Smooth muscle cell (in vitro differentiated cells): ENCODE measurements at regions not wholly inside any gene's neighbourhood (a gene's known extent, or its start where the extent isn't known, plus 50 kb on each side); places are given as distances from the start of the nearest gene placed in this dataset.

Experiments
- DNase-seq: peaks from one replicate; lab custom pipeline; 2025; ENCODE audit not compliant: unreplicated experiment; lab: John Stamatoyannopoulos, UW
- H2AFZ ChIP-seq: fragments of 200-600 bp; sonication (generic); 2 replicates; pipeline ENCODE4 v1.6.0; 2016; ENCODE audit warnings: antibody characterized with exemption, low read depth, mild to moderate bottlenecking
- H3F3A ChIP-seq: fragments of 200-600 bp; sonication (generic); 2 replicates; pipeline ENCODE4 v1.6.0; 2017; ENCODE audit warnings: antibody characterized with exemption, low read depth
- H3K27ac ChIP-seq: fragments of 200-600 bp; sonication (generic); 2 replicates; pipeline ENCODE4 v1.5.1; 2016; ENCODE audit warnings: low read depth, mild to moderate bottlenecking
- H3K27me3 ChIP-seq: fragments of 200-600 bp; sonication (generic); 2 replicates; pipeline ENCODE4 v1.6.1; 2016; ENCODE audit warnings: low read depth, mild to moderate bottlenecking
- H3K36me3 ChIP-seq: fragments of 200-600 bp; sonication (generic); 2 replicates; pipeline ENCODE4 v1.5.1; 2016; ENCODE audit warnings: low read depth
- H3K4me1 ChIP-seq: fragments of 200-600 bp; sonication (generic); 2 replicates; pipeline ENCODE4 v1.5.1; 2016; ENCODE audit warnings: low read depth
- H3K4me2 ChIP-seq: fragments of 200-600 bp; sonication (generic); 2 replicates; pipeline ENCODE4 v1.6.0; 2016; ENCODE audit warnings: mild to moderate bottlenecking
- H3K4me3 ChIP-seq: fragments of 200-600 bp; sonication (generic); 2 replicates; pipeline ENCODE4 v1.5.1; 2016; ENCODE audit warnings: mild to moderate bottlenecking
- H3K79me2 ChIP-seq: fragments of 200-600 bp; sonication (generic); 2 replicates; pipeline ENCODE4 v1.6.0; 2016; ENCODE audit warnings: low read depth, mild to moderate bottlenecking
- H3K9ac ChIP-seq: fragments of 200-600 bp; sonication (generic); 2 replicates; pipeline ENCODE4 v1.6.0; 2016; ENCODE audit warnings: low read depth
- H3K9me3 ChIP-seq: fragments of 200-600 bp; sonication (generic); replicated peaks from 2 replicates; pipeline ENCODE4 v1.5.1; 2016; ENCODE audit warnings: low read depth
- H4K20me1 ChIP-seq: fragments of 200-600 bp; sonication (generic); 2 replicates; pipeline ENCODE4 v1.6.0; 2016; ENCODE audit warnings: low read depth
- WGBS: methylation state at CpG from one replicate; pipeline ENCODE4 v1.1.7; 2016; ENCODE audit warnings: low lambda C conversion rate; 5-methylcytosine and 5-hydroxymethylcytosine counted together
- TF ChIP-seq, protein P1 (sequence below): fragments of 200-600 bp; sonication (generic); IDR thresholded peaks from 2 replicates; pipeline ENCODE4 v1.5.1; 2017; ENCODE audit warnings: borderline replicate concordance, mild to moderate bottlenecking, antibody characterized with exemption; ENCODE audit not compliant: insufficient read depth, poor library complexity, severe bottlenecking

DNA sequence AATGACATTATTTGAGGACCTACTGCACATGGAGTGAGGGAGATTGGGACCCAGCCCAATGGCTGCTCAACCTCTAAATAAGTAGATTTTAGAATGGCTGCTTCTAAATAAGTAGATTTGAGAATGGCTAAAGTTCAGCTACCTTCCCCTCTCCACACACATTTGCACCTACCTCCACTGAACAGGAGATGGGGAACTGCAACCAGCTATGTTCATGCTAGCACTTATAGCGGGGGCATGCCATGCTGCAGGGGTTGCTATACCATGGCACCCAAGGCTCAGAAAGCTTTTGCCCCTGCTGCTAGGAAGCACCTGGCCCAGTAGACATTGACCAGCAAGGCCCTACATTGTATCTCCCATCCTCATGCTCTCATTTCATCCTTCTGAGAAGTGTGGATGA lies 70.2 kb upstream of the MAOA start:
- Histone ChIP-seq H3K4me3 (no peak overlapping the region), H3K79me2 (no peaks in the 10 kb centered on the region), H3K36me3 (no peaks in the 10 kb centered on the region), H3K27ac (no peak overlapping the region), H3K4me2 (no peak overlapping the region), H3K4me1 (no peaks in the 10 kb centered on the region), H3K9ac (no peak overlapping the region), H4K20me1 (no peaks in the 10 kb centered on the region), H3K9me3 (no peaks in the 10 kb centered on the region), H3K27me3 (no peaks in the 10 kb centered on the region), H3F3A (no peaks in the 10 kb centered on the region), H2AFZ (no peak overlapping the region)
- 95% methylated on average over 1 of the region's 1 CpG for WGBS
- no peak for DNase-seq
- TF ChIP-seq, protein P1, sequence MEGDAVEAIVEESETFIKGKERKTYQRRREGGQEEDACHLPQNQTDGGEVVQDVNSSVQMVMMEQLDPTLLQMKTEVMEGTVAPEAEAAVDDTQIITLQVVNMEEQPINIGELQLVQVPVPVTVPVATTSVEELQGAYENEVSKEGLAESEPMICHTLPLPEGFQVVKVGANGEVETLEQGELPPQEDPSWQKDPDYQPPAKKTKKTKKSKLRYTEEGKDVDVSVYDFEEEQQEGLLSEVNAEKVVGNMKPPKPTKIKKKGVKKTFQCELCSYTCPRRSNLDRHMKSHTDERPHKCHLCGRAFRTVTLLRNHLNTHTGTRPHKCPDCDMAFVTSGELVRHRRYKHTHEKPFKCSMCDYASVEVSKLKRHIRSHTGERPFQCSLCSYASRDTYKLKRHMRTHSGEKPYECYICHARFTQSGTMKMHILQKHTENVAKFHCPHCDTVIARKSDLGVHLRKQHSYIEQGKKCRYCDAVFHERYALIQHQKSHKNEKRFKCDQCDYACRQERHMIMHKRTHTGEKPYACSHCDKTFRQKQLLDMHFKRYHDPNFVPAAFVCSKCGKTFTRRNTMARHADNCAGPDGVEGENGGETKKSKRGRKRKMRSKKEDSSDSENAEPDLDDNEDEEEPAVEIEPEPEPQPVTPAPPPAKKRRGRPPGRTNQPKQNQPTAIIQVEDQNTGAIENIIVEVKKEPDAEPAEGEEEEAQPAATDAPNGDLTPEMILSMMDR: no peak

- Histone ChIP-seq H2AFZ (no peak overlapping the region), H3K36me3 (no peaks in the 10 kb centered on the region), H3K27me3 (no peaks in the 10 kb centered on the region), H3K9me3 (no peaks in the 10 kb centered on the region), H4K20me1 (no peaks in the 10 kb centered on the region), H3K4me1 (no peaks in the 10 kb centered on the region), H3K4me3 (no peak overlapping the region), H3F3A (no peaks in the 10 kb centered on the region), H3K27ac (no peak overlapping the region), H3K4me2 (no peak overlapping the region), H3K9ac (no peak overlapping the region), H3K79me2 (no peaks in the 10 kb centered on the region)
- TF ChIP-seq, protein P1: no peak
- WGBS: 74% methylated on average over 2 of the region's 2 CpGs
- no peak for DNase-seq
Observed at GRCh38 chrX:43586830-43587229, 69.3 kb upstream of the MAOA start.

GRCh38 chrX:43589735-43590134 lies 66.4 kb upstream of the MAOA start:
- Histone ChIP-seq H3K27me3 (no peaks in the 10 kb centered on the region), H3K36me3 (no peaks in the 10 kb centered on the region), H3F3A (no peaks in the 10 kb centered on the region), H3K9ac (no peak overlapping the region), H3K4me2 (no peak overlapping the region), H3K4me3 (no peak overlapping the region), H3K9me3 (no peaks in the 10 kb centered on the region), H4K20me1 (no peaks in the 10 kb centered on the region), H3K4me1 (no peaks in the 10 kb centered on the region), H3K79me2 (no peaks in the 10 kb centered on the region), H3K27ac (no peak overlapping the region), H2AFZ (no peak overlapping the region)
- TF ChIP-seq, protein P1: no peak
- WGBS: 50% methylated on average over 3 of the region's 3 CpGs
- DNase-seq: no peak

DNA sequence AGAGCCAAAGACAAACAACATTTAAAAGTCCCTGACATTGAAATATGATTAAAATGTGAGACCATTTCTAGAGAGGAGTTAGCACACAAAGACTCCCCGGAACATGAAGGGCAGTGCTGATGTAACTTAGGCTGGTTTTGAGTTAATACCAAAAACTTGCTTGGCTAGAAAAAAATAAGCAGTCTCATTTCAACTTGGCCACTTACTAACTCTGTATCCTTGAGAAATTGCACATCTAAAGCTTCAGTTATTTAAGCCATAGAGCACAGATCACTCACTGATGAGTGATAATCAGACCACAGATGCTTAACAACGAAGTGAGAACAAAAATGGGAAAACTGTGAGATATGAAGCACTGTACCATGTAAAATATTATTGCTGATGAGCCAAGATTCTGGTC lies 65.9 kb upstream of the MAOA start:
- WGBS: 63% methylated on average over 2 of the region's 2 CpGs
- Histone ChIP-seq H3K4me2 (no peak overlapping the region), H3K4me3 (no peak overlapping the region), H2AFZ (no peak overlapping the region), H3K9me3 (no peaks in the 10 kb centered on the region), H3K4me1 (no peaks in the 10 kb centered on the region), H3K79me2 (no peaks in the 10 kb centered on the region), H4K20me1 (no peaks in the 10 kb centered on the region), H3K36me3 (no peaks in the 10 kb centered on the region), H3F3A (no peaks in the 10 kb centered on the region), H3K27me3 (no peaks in the 10 kb centered on the region), H3K9ac (no peak overlapping the region), H3K27ac (no peak overlapping the region)
- no peak for DNase-seq
- TF ChIP-seq, protein P1: no peak
